Endodermal cell (in vitro differentiated cells): ENCODE measurements at regions not wholly inside any gene's neighbourhood (a gene's known extent, or its start where the extent isn't known, plus 50 kb on each side); places are given as distances from the start of the nearest gene placed in this dataset.

ENCODE experiments used
- DNase-seq: peaks from one replicate; pipeline ENCODE4 v3.0.0-alpha.2; 2017
- H3K27ac ChIP-seq: 2 replicates; pipeline ENCODE4 v1.5.1; 2013; ENCODE audit warnings: mild to moderate bottlenecking, low read depth, low read length, moderate library complexity
- H3K27me3 ChIP-seq: 2 replicates; pipeline ENCODE4 v1.6.1; 2013; ENCODE audit warnings: mild to moderate bottlenecking, low read length, moderate library complexity; ENCODE audit not compliant: insufficient read depth, control insufficient read depth, poor library complexity, severe bottlenecking
- H3K36me3 ChIP-seq: 2 replicates; pipeline ENCODE4 v1.7.0; 2013; ENCODE audit warnings: mild to moderate bottlenecking, low read length, moderate library complexity; ENCODE audit not compliant: control insufficient read depth, insufficient read depth
- H3K4me1 ChIP-seq: one replicate; pipeline ENCODE4 v1.7.0; 2013; ENCODE audit warnings: low read length; ENCODE audit not compliant: control insufficient read depth, insufficient read depth
- H3K4me3 ChIP-seq: 2 replicates; pipeline ENCODE4 v1.5.1; 2013; ENCODE audit warnings: mild to moderate bottlenecking, low read length, moderate library complexity
- H3K9ac ChIP-seq: 2 replicates; pipeline ENCODE4 v1.6.1; 2013; ENCODE audit warnings: mild to moderate bottlenecking, low read length, moderate library complexity; ENCODE audit not compliant: poor library complexity, severe bottlenecking; ENCODE audit errors: extremely low read depth
- H3K9me3 ChIP-seq: 2 replicates; pipeline ENCODE4 v1.6.1; 2013; ENCODE audit warnings: mild to moderate bottlenecking, low read length, moderate library complexity; ENCODE audit not compliant: control insufficient read depth
- H3K27ac Mint-ChIP-seq: 2 replicates; pipeline ENCODE4 v1.8.0; 2020; ENCODE audit warnings: mixed read lengths
- H3K27me3 Mint-ChIP-seq: 2 replicates; pipeline ENCODE4 v1.8.0; 2021; ENCODE audit warnings: mild to moderate bottlenecking, mixed read lengths; ENCODE audit not compliant: insufficient read depth
- H3K36me3 Mint-ChIP-seq: 2 replicates; pipeline ENCODE4 v1.8.0; 2020; ENCODE audit warnings: low read depth, mixed read lengths
- H3K4me1 Mint-ChIP-seq: 2 replicates; pipeline ENCODE4 v1.8.0; 2020; ENCODE audit warnings: mixed read lengths
- H3K4me3 Mint-ChIP-seq: 2 replicates; pipeline ENCODE4 v1.8.0; 2020; ENCODE audit warnings: mild to moderate bottlenecking, moderate library complexity, mixed read lengths
- H3K9me3 Mint-ChIP-seq: 2 replicates; pipeline ENCODE4 v1.8.0; 2020; ENCODE audit warnings: mild to moderate bottlenecking, mixed read lengths
- WGBS, 2 experiments: methylation state at CpG; one replicate each; pipeline versions ENCODE4 v1.1.5 to v1.1.7; 2013; ENCODE audit warnings: missing lambda C conversion rate in 2 of 2, mixed read lengths in 1 of 2; ENCODE audit not compliant: insufficient coverage in 1 of 2, insufficient read length in 1 of 2; 5-methylcytosine and 5-hydroxymethylcytosine counted together
- TF ChIP-seq, protein P1 (sequence below): fragments of 200-600 bp; sonication (generic); conservative IDR thresholded peaks from 2 replicates; pipeline ENCODE4 v1.5.0; 2021; ENCODE audit warnings: antibody characterized with exemption, mild to moderate bottlenecking

GRCh38 chr12:102746963-102747362, 170.1 kb downstream of the PAH start:
- Mint-ChIP-seq H3K27me3 (peaks cover 5% of the 10 kb centered on the region), H3K9me3 (no peaks in the 10 kb centered on the region), H3K27ac (no peak overlapping the region), H3K36me3 (no peaks in the 10 kb centered on the region), H3K4me1 (peaks cover 4% of the 10 kb centered on the region), H3K4me3 (no peak overlapping the region)
- DNase-seq = no peak
- Histone ChIP-seq H3K27me3 (no peaks in the 10 kb centered on the region), H3K27ac (no peak overlapping the region), H3K4me1 (no peaks in the 10 kb centered on the region), H3K36me3 (no peaks in the 10 kb centered on the region), H3K9ac (no peak overlapping the region), H3K4me3 (no peak overlapping the region), H3K9me3 (no peaks in the 10 kb centered on the region)
- 90 to 92% methylated on average over 2 to 4 of the region's 4 CpGs for WGBS, 2 experiments
- TF ChIP-seq, protein P1, sequence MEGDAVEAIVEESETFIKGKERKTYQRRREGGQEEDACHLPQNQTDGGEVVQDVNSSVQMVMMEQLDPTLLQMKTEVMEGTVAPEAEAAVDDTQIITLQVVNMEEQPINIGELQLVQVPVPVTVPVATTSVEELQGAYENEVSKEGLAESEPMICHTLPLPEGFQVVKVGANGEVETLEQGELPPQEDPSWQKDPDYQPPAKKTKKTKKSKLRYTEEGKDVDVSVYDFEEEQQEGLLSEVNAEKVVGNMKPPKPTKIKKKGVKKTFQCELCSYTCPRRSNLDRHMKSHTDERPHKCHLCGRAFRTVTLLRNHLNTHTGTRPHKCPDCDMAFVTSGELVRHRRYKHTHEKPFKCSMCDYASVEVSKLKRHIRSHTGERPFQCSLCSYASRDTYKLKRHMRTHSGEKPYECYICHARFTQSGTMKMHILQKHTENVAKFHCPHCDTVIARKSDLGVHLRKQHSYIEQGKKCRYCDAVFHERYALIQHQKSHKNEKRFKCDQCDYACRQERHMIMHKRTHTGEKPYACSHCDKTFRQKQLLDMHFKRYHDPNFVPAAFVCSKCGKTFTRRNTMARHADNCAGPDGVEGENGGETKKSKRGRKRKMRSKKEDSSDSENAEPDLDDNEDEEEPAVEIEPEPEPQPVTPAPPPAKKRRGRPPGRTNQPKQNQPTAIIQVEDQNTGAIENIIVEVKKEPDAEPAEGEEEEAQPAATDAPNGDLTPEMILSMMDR = no peak

GRCh38 chr12:102745971-102746600, 171.0 kb downstream of the PAH start:
- H3K36me3 ChIP-seq = no peaks in the 10 kb centered on the region
- no peaks in the 10 kb centered on the region for H3K27me3 ChIP-seq
- H3K27ac Mint-ChIP-seq = no peak overlapping the region
- H3K4me3 Mint-ChIP-seq = no peak overlapping the region
- H3K27me3 Mint-ChIP-seq = peaks cover 5% of the 10 kb centered on the region
- H3K9me3 Mint-ChIP-seq = no peaks in the 10 kb centered on the region
- WGBS, 2 experiments = 94 to 97% methylated on average over 7 to 8 of the region's 8 CpGs
- peaks cover 4% of the 10 kb centered on the region for H3K4me1 Mint-ChIP-seq
- H3K4me3 ChIP-seq = no peak overlapping the region
- no peak overlapping the region for H3K9ac ChIP-seq
- DNase-seq = no peak
- H3K27ac ChIP-seq = no peak overlapping the region
- H3K9me3 ChIP-seq = no peaks in the 10 kb centered on the region
- TF ChIP-seq, protein P1 = no peak
- H3K36me3 Mint-ChIP-seq = no peaks in the 10 kb centered on the region
- no peaks in the 10 kb centered on the region for H3K4me1 ChIP-seq

DNA sequence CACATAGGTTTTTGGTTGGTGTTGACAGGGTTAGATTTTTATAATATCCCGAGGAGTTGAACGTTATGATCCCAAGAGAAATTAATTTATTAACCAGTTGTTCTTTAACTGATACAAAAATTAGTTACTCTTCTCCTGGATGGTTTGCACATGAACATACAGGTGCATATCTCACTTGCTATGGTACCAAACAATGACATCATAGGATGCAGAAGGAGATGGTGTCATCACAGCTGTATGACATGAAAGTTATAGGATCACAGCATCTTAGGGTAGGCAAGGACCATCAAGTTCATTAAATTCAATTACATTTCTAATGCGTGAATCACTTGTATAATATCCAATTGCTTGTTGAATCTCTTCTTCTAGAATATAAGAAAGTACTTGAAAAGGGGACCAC, 175.8 kb downstream of the PAH start:
- 91 to 100% methylated on average over 2 to 3 of the region's 3 CpGs for WGBS, 2 experiments
- DNase-seq = no peak
- Histone ChIP-seq H3K27ac (no peak overlapping the region), H3K9me3 (no peaks in the 10 kb centered on the region), H3K4me1 (no peaks in the 10 kb centered on the region), H3K27me3 (no peaks in the 10 kb centered on the region), H3K9ac (no peak overlapping the region), H3K4me3 (no peak overlapping the region), H3K36me3 (no peaks in the 10 kb centered on the region)
- TF ChIP-seq, protein P1 = no peak
- peaks cover 4% of the 10 kb centered on the region for H3K4me1 Mint-ChIP-seq
- H3K9me3 Mint-ChIP-seq = no peaks in the 10 kb centered on the region
- no peak overlapping the region for H3K4me3 Mint-ChIP-seq
- no peaks in the 10 kb centered on the region for H3K27me3 Mint-ChIP-seq
- no peak overlapping the region for H3K27ac Mint-ChIP-seq
- no peaks in the 10 kb centered on the region for H3K36me3 Mint-ChIP-seq
